CD14-positive monocyte (primary cell): ENCODE measurements at regions not wholly inside any gene's neighbourhood (a gene's known extent, or its start where the extent isn't known, plus 50 kb on each side); places are given as distances from the start of the nearest gene placed in this dataset.

Experiments
- DNase-seq, 3 donors: peaks; one replicate each; pipeline ENCODE4 v3.0.0-alpha.2; 2011 to 2022
- H2AFZ ChIP-seq: 2 replicates; pipeline ENCODE4 v1.6.0; 2012; ENCODE audit warnings: mild to moderate bottlenecking, low read depth, low read length, inconsistent platforms; ENCODE audit not compliant: insufficient read depth, poor library complexity, severe bottlenecking
- H3K27ac ChIP-seq, 2 donors: 1 replicate in 1 of 2; 2 replicates in 1 of 2; pipeline ENCODE4 v1.5.1; 2012 to 2013; ENCODE audit warnings: low read length in 2 of 2, control low read depth in 1 of 2, inconsistent platforms in 1 of 2, low read depth in 1 of 2, mild to moderate bottlenecking in 1 of 2
- H3K27me3 ChIP-seq, 2 donors: one replicate each; pipeline versions ENCODE4 v1.6.0 to v1.6.1; 2011 to 2013; ENCODE audit warnings: low read length in 2 of 2; ENCODE audit not compliant: control insufficient read depth in 2 of 2, insufficient read depth in 2 of 2
- H3K36me3 ChIP-seq, 2 donors: replicated peaks in 1 of 2; 1 replicate in 1 of 2; 2 replicates in 1 of 2; pipeline versions ENCODE4 v1.5.1 to v1.6.1; 2012 to 2013; ENCODE audit warnings: low read length in 2 of 2, control low read depth in 1 of 2, inconsistent platforms in 1 of 2, mild to moderate bottlenecking in 1 of 2; ENCODE audit not compliant: insufficient read depth in 2 of 2, control insufficient read depth in 1 of 2
- H3K4me1 ChIP-seq, 2 donors: 1 replicate in 1 of 2; 2 replicates in 1 of 2; pipeline versions ENCODE4 v1.5.1 to v1.6.1; 2012 to 2013; ENCODE audit warnings: low read length in 2 of 2, control low read depth in 1 of 2, inconsistent platforms in 1 of 2, mild to moderate bottlenecking in 1 of 2, moderate library complexity in 1 of 2; ENCODE audit not compliant: insufficient read depth in 2 of 2, control insufficient read depth in 1 of 2
- H3K4me2 ChIP-seq: replicated peaks from 2 replicates; pipeline ENCODE3; 2012; ENCODE audit warnings: low read length, moderate library complexity, mild to moderate bottlenecking; ENCODE audit not compliant: poor library complexity, severe bottlenecking; ENCODE audit errors: extremely low read depth
- H3K4me3 ChIP-seq, 3 experiments: fragments of 200-600 bp in 1 of 3; sonication (generic) in 1 of 3; replicated peaks in 1 of 3; 1 replicate in 2 of 3; 2 replicates in 1 of 3; pipeline ENCODE4 v1.5.1; 2011 to 2013; ENCODE audit warnings: low read length in 3 of 3, mild to moderate bottlenecking in 3 of 3, control low read depth in 2 of 3, low read depth in 2 of 3, inconsistent platforms in 1 of 3, moderate library complexity in 1 of 3
- H3K79me2 ChIP-seq: 2 replicates; pipeline ENCODE4 v1.6.0; 2012; ENCODE audit warnings: mild to moderate bottlenecking, control low read depth, inconsistent platforms, low read length, moderate library complexity; ENCODE audit not compliant: insufficient read depth
- H3K9ac ChIP-seq: 2 replicates; pipeline ENCODE4 v1.6.0; 2017; ENCODE audit warnings: low read length, mild to moderate bottlenecking; ENCODE audit not compliant: insufficient read depth, poor library complexity, severe bottlenecking
- H3K9me3 ChIP-seq, 2 donors: replicated peaks in 1 of 2; 1 replicate in 1 of 2; 2 replicates in 1 of 2; pipeline versions ENCODE4 v1.5.1 to v1.6.1; 2012 to 2013; ENCODE audit warnings: low read length in 2 of 2, control low read depth in 1 of 2; ENCODE audit not compliant: control insufficient read depth in 1 of 2, insufficient read depth in 1 of 2
- H4K20me1 ChIP-seq: 2 replicates; pipeline ENCODE4 v1.6.0; 2012; ENCODE audit warnings: mild to moderate bottlenecking, low read length, control low read depth, moderate library complexity; ENCODE audit not compliant: insufficient read depth
- H3K27ac Mint-ChIP-seq, 7 donors: one replicate each; pipeline ENCODE4 v1.8.0; 2020; ENCODE audit warnings: mild to moderate bottlenecking in 7 of 7, mixed read lengths in 7 of 7, moderate library complexity in 6 of 7, inconsistent platforms in 2 of 7
- H3K27me3 Mint-ChIP-seq, 3 donors: one replicate each; pipeline ENCODE4 v1.8.0; 2021 to 2022; ENCODE audit warnings: low read depth in 3 of 3, mild to moderate bottlenecking in 3 of 3, mixed read lengths in 3 of 3, moderate library complexity in 3 of 3, inconsistent platforms in 1 of 3
- H3K36me3 Mint-ChIP-seq, 2 donors: one replicate each; pipeline ENCODE4 v1.8.0; 2020; ENCODE audit warnings: mixed read lengths in 2 of 2, inconsistent platforms in 1 of 2, mild to moderate bottlenecking in 1 of 2
- H3K4me1 Mint-ChIP-seq: one replicate; pipeline ENCODE4 v1.8.0; 2020; ENCODE audit warnings: mild to moderate bottlenecking, mixed read lengths
- H3K4me3 Mint-ChIP-seq, 2 donors: one replicate each; pipeline ENCODE4 v1.8.0; 2020; ENCODE audit warnings: mild to moderate bottlenecking in 2 of 2, mixed read lengths in 2 of 2, moderate library complexity in 1 of 2
- H3K9me3 Mint-ChIP-seq, 7 donors: one replicate each; pipeline ENCODE4 v1.8.0; 2020 to 2022; ENCODE audit warnings: mixed read lengths in 7 of 7, mild to moderate bottlenecking in 6 of 7, moderate library complexity in 6 of 7, inconsistent platforms in 2 of 7
- WGBS: methylation state at CpG from one replicate; pipeline ENCODE4 v1.1.5; 2013; ENCODE audit warnings: missing lambda C conversion rate; ENCODE audit not compliant: insufficient coverage; 5-methylcytosine and 5-hydroxymethylcytosine counted together
- intact Hi-C, 2 donors: fragments of 100-400 bp; cut with micrococcal nuclease; formaldehyde crosslinking; loops; one replicate each; pipeline versions ENCODE4 v1.15.0 to v1.15.1; 2023
- TF ChIP-seq, protein P1 (sequence below): fragments of 200-600 bp; IDR thresholded peaks from one replicate; pipeline ENCODE4 v1.8.0; 2022; ENCODE audit warnings: antibody characterized with exemption, mild to moderate bottlenecking

- Histone ChIP-seq H3K36me3 (no peaks in the 10 kb centered on the region), H3K9me3 (no peaks in the 10 kb centered on the region), H3K4me2 (peak overlapping the region; percentile 11), H3K9ac (no peak overlapping the region), H2AFZ (peak overlapping the region; percentile 18), H3K79me2 (no peaks in the 10 kb centered on the region), H3K27me3 (no peaks in the 10 kb centered on the region), H3K27ac (peak overlapping the region in 1 of 2 donors; percentile 51), H3K4me3 (no peak overlapping the region), H4K20me1 (no peaks in the 10 kb centered on the region), H3K4me1 (peaks cover 19 to 20% of the 10 kb centered on the region in 2 donors)
- intact Hi-C loops = no loop called here
- peak; percentile 34 to 54 (median 52) for DNase-seq
- TF ChIP-seq, protein P1, sequence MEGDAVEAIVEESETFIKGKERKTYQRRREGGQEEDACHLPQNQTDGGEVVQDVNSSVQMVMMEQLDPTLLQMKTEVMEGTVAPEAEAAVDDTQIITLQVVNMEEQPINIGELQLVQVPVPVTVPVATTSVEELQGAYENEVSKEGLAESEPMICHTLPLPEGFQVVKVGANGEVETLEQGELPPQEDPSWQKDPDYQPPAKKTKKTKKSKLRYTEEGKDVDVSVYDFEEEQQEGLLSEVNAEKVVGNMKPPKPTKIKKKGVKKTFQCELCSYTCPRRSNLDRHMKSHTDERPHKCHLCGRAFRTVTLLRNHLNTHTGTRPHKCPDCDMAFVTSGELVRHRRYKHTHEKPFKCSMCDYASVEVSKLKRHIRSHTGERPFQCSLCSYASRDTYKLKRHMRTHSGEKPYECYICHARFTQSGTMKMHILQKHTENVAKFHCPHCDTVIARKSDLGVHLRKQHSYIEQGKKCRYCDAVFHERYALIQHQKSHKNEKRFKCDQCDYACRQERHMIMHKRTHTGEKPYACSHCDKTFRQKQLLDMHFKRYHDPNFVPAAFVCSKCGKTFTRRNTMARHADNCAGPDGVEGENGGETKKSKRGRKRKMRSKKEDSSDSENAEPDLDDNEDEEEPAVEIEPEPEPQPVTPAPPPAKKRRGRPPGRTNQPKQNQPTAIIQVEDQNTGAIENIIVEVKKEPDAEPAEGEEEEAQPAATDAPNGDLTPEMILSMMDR = no peak
- H3K27ac Mint-ChIP-seq = peak overlapping the region; percentile 4 to 89 (median 79)
- WGBS = no CpG with 5 or more reads among the region's 4 CpGs
- H3K9me3 Mint-ChIP-seq = peaks cover 0 to 7% (median 2%) of the 10 kb centered on the region in 7 donors
- peak overlapping the region in 1 of 2 donors; percentile 49 for H3K4me3 Mint-ChIP-seq
- H3K36me3 Mint-ChIP-seq = no peaks in the 10 kb centered on the region
- H3K27me3 Mint-ChIP-seq = peaks cover 3 to 4% (median 4%) of the 10 kb centered on the region in 3 donors
- peaks cover 35% of the 10 kb centered on the region for H3K4me1 Mint-ChIP-seq
Observed at GRCh38 chr1:94345148-94345721, 73.0 kb upstream of the ABCD3 start.

GRCh38 chr1:94342416-94342815 lies 75.8 kb upstream of the ABCD3 start:
- no peak for DNase-seq
- Histone ChIP-seq H3K9me3 (no peaks in the 10 kb centered on the region), H3K36me3 (no peaks in the 10 kb centered on the region), H3K79me2 (no peaks in the 10 kb centered on the region), H3K27me3 (no peaks in the 10 kb centered on the region), H3K4me2 (no peak overlapping the region), H3K4me3 (no peak overlapping the region), H3K27ac (no peak overlapping the region), H3K9ac (no peak overlapping the region), H3K4me1 (peaks cover 42 to 43% of the 10 kb centered on the region in 2 donors), H4K20me1 (no peaks in the 10 kb centered on the region), H2AFZ (no peak overlapping the region)
- intact Hi-C loops = no loop called here
- H3K27ac Mint-ChIP-seq = no peak overlapping the region
- H3K27me3 Mint-ChIP-seq = peaks cover 0 to 3% (median 3%) of the 10 kb centered on the region in 3 donors
- H3K36me3 Mint-ChIP-seq = no peaks in the 10 kb centered on the region
- H3K4me1 Mint-ChIP-seq = peaks cover 55% of the 10 kb centered on the region
- WGBS = no CpG with 5 or more reads among the region's 3 CpGs
- peaks cover 0 to 7% (median 2%) of the 10 kb centered on the region in 7 donors for H3K9me3 Mint-ChIP-seq
- no peak overlapping the region for H3K4me3 Mint-ChIP-seq
- TF ChIP-seq, protein P1 = no peak
